Activated CD4-positive, alpha-beta T cell treated with anti-CD3 and anti-CD28 coated beads, Interleukin-2, amount 50 U/mL, for 16 hours (primary cell): ENCODE measurements at regions not wholly inside any gene's neighbourhood (a gene's known extent, or its start where the extent isn't known, plus 50 kb on each side); places are given as distances from the start of the nearest gene placed in this dataset.

Source experiments
- DNase-seq: peaks from one replicate; pipeline ENCODE4 v3.0.0-alpha.2; 2020

- DNase-seq: no peak
Measured at GRCh38 chr2:57862153-57862552, 184.5 kb upstream of the VRK2 start.

GRCh38 chr2:57862727-57863126 lies 183.9 kb upstream of the VRK2 start:
- no peak for DNase-seq

- DNase-seq: no peak
Measured at GRCh38 chr2:57864926-57865325, 181.7 kb upstream of the VRK2 start.

- no peak for DNase-seq
Measured at GRCh38 chr2:57867730-57868129, 178.9 kb upstream of the VRK2 start.

- DNase-seq: no peak
Measured at GRCh38 chr2:57868619-57869139, 177.9 kb upstream of the VRK2 start.

- no peak for DNase-seq
Measured at GRCh38 chr2:57869758-57870344, 176.8 kb upstream of the VRK2 start.

GRCh38 chr2:57876313-57876712 lies 170.3 kb upstream of the VRK2 start:
- DNase-seq: no peak

GRCh38 chr2:57877811-57878170 lies 168.8 kb upstream of the VRK2 start:
- no peak for DNase-seq

- no peak for DNase-seq
Measured at GRCh38 chr2:57878171-57878865, 168.3 kb upstream of the VRK2 start.

GRCh38 chr2:57878866-57879210 lies 167.8 kb upstream of the VRK2 start:
- DNase-seq: no peak

- no peak for DNase-seq
Measured at GRCh38 chr2:57880446-57880845, 166.2 kb upstream of the VRK2 start.

- DNase-seq: no peak
Measured at GRCh38 chr2:57880967-57881366, 165.6 kb upstream of the VRK2 start.

GRCh38 chr2:57881998-57882888 lies 164.4 kb upstream of the VRK2 start:
- no peak for DNase-seq

GRCh38 chr2:57882895-57883515 lies 163.6 kb upstream of the VRK2 start:
- DNase-seq: no peak

GRCh38 chr2:57884281-57884680 lies 162.3 kb upstream of the VRK2 start:
- no peak for DNase-seq

GRCh38 chr2:57885742-57886141 lies 160.9 kb upstream of the VRK2 start:
- no peak for DNase-seq

GRCh38 chr2:57886161-57886786 lies 160.3 kb upstream of the VRK2 start:
- DNase-seq: no peak

- DNase-seq: no peak
Measured at GRCh38 chr2:57888463-57888862, 158.1 kb upstream of the VRK2 start.

- no peak for DNase-seq
Measured at GRCh38 chr2:57890464-57890863, 156.1 kb upstream of the VRK2 start.

GRCh38 chr2:57891086-57891712 lies 155.4 kb upstream of the VRK2 start:
- DNase-seq: no peak

GRCh38 chr2:57892920-57893319 lies 153.7 kb upstream of the VRK2 start:
- no peak for DNase-seq

- DNase-seq: no peak
Measured at GRCh38 chr2:57893347-57893746, 153.3 kb upstream of the VRK2 start.
